MM.1S (cell line): ENCODE measurements at regions not wholly inside any gene's neighbourhood (a gene's known extent, or its start where the extent isn't known, plus 50 kb on each side); places are given as distances from the start of the nearest gene placed in this dataset.

Experiments used
- DNase-seq: peaks from one replicate; pipeline ENCODE4 v3.0.0-alpha.2; 2015
- H2AFZ ChIP-seq: fragments of 300-600 bp; sonication (generic); 2 replicates; pipeline ENCODE4 v1.6.0; 2016; ENCODE audit warnings: antibody characterized with exemption, low read length
- H3F3A ChIP-seq: fragments of 300-600 bp; sonication (generic); 2 replicates; pipeline ENCODE4 v1.6.1; 2016; ENCODE audit warnings: mild to moderate bottlenecking, antibody characterized with exemption, low read length, moderate library complexity, mixed read lengths; ENCODE audit not compliant: insufficient read depth
- H3K27ac ChIP-seq: fragments of 300-600 bp; sonication (generic); 2 replicates; pipeline ENCODE4 v1.5.1; 2016; ENCODE audit warnings: mild to moderate bottlenecking, low read length
- H3K27me3 ChIP-seq: fragments of 300-600 bp; sonication (generic); replicated peaks from 2 replicates; pipeline ENCODE4 v1.6.0; 2016; ENCODE audit warnings: low read length; ENCODE audit not compliant: insufficient read depth
- H3K36me3 ChIP-seq: fragments of 300-600 bp; sonication (generic); replicated peaks from 2 replicates; pipeline ENCODE4 v1.6.1; 2016; ENCODE audit warnings: mild to moderate bottlenecking, low read length, mixed read lengths; ENCODE audit not compliant: insufficient read depth
- H3K4me1 ChIP-seq: fragments of 300-600 bp; sonication (generic); 2 replicates; pipeline ENCODE4 v1.6.1; 2016; ENCODE audit warnings: low read length, mixed read lengths
- H3K4me2 ChIP-seq: fragments of 300-600 bp; sonication (generic); 2 replicates; pipeline ENCODE4 v1.6.0; 2016; ENCODE audit warnings: low read depth, low read length
- H3K4me3 ChIP-seq: fragments of 300-600 bp; sonication (generic); 2 replicates; pipeline ENCODE4 v1.5.1; 2016; ENCODE audit warnings: low read length, mixed read lengths
- H3K79me2 ChIP-seq: fragments of 300-600 bp; sonication (generic); 2 replicates; pipeline ENCODE4 v1.6.1; 2016; ENCODE audit warnings: mixed run types, low read length, mixed read lengths
- H3K9ac ChIP-seq: fragments of 300-600 bp; sonication (generic); 2 replicates; pipeline ENCODE4 v1.6.1; 2016; ENCODE audit warnings: low read length, mixed read lengths
- H3K9me2 ChIP-seq: fragments of 300-600 bp; sonication (generic); replicated peaks from 2 replicates; pipeline ENCODE4 v1.6.1; 2016; ENCODE audit warnings: mild to moderate bottlenecking, low read length, mixed read lengths; ENCODE audit not compliant: insufficient read depth
- H3K9me3 ChIP-seq: fragments of 300-600 bp; sonication (generic); replicated peaks from 2 replicates; pipeline ENCODE4 v1.6.1; 2016; ENCODE audit warnings: mild to moderate bottlenecking, low read length, mixed read lengths; ENCODE audit not compliant: insufficient read depth
- H4K20me1 ChIP-seq: fragments of 300-600 bp; sonication (generic); 2 replicates; pipeline ENCODE4 v1.6.1; 2016; ENCODE audit warnings: mild to moderate bottlenecking, low read length, moderate library complexity, mixed read lengths; ENCODE audit not compliant: insufficient read depth
- CTCF ChIP-seq: fragments of 300-600 bp; sonication (generic); IDR thresholded peaks from 2 replicates; pipeline ENCODE4 v1.5.1; 2016; ENCODE audit warnings: antibody characterized with exemption, low read length, mixed read lengths
- EZH2 ChIP-seq: fragments of 300-600 bp; sonication (generic); optimal IDR thresholded peaks from 2 replicates; pipeline ENCODE3; 2017; ENCODE audit warnings: low read depth, mild to moderate bottlenecking, antibody characterized with exemption, low read length, mixed read lengths
- EZH2phosphoT487 ChIP-seq: fragments of 300-600 bp; sonication (generic); IDR thresholded peaks from 2 replicates; pipeline ENCODE4 v1.6.1; 2018; ENCODE audit warnings: antibody characterized with exemption, low read length

GRCh38 chr14:44112774-44113460, 394.2 kb downstream of the FSCB start:
- Histone ChIP-seq H3K9me3 (no peaks in the 10 kb centered on the region), H3K27ac (no peak overlapping the region), H3K36me3 (no peaks in the 10 kb centered on the region), H3K4me2 (no peak overlapping the region), H4K20me1 (no peaks in the 10 kb centered on the region), H3F3A (no peaks in the 10 kb centered on the region), H2AFZ (no peak overlapping the region), H3K9ac (no peak overlapping the region), H3K27me3 (no peaks in the 10 kb centered on the region), H3K79me2 (no peaks in the 10 kb centered on the region), H3K4me1 (no peaks in the 10 kb centered on the region), H3K4me3 (no peak overlapping the region), H3K9me2 (no peaks in the 10 kb centered on the region)
- no peak for DNase-seq
- no peak for TF ChIP-seq EZH2phosphoT487
- TF ChIP-seq EZH2 = no peak
- no peak for TF ChIP-seq CTCF

- no peak overlapping the region for H3K9ac ChIP-seq
- H3K27me3 ChIP-seq = no peaks in the 10 kb centered on the region
- no peaks in the 10 kb centered on the region for H3K36me3 ChIP-seq
- H3K27ac ChIP-seq = no peak overlapping the region
- H3K4me1 ChIP-seq = no peaks in the 10 kb centered on the region
- H3K79me2 ChIP-seq = no peaks in the 10 kb centered on the region
- no peak overlapping the region for H2AFZ ChIP-seq
- no peak overlapping the region for H3K4me3 ChIP-seq
- H3K9me2 ChIP-seq = no peaks in the 10 kb centered on the region
- no peak for DNase-seq
- no peak overlapping the region for H3K4me2 ChIP-seq
- H4K20me1 ChIP-seq = no peaks in the 10 kb centered on the region
- no peaks in the 10 kb centered on the region for H3F3A ChIP-seq
- no peaks in the 10 kb centered on the region for H3K9me3 ChIP-seq
- TF ChIP-seq EZH2phosphoT487 = no peak
- no peak for TF ChIP-seq EZH2
- TF ChIP-seq CTCF = no peak
These were observed 398.0 kb downstream of the FSCB start for GRCh38 chr14:44109036-44109435.

GRCh38 chr14:44108601-44109000, 398.5 kb downstream of the FSCB start:
- H2AFZ ChIP-seq = no peak overlapping the region
- DNase-seq = no peak
- no peak overlapping the region for H3K4me2 ChIP-seq
- H3K9ac ChIP-seq = no peak overlapping the region
- H3K4me3 ChIP-seq = no peak overlapping the region
- no peaks in the 10 kb centered on the region for H3K27me3 ChIP-seq
- H3F3A ChIP-seq = no peaks in the 10 kb centered on the region
- H3K27ac ChIP-seq = no peak overlapping the region
- H3K9me3 ChIP-seq = no peaks in the 10 kb centered on the region
- H3K4me1 ChIP-seq = no peaks in the 10 kb centered on the region
- no peaks in the 10 kb centered on the region for H3K36me3 ChIP-seq
- no peaks in the 10 kb centered on the region for H3K79me2 ChIP-seq
- TF ChIP-seq EZH2phosphoT487 (no peak), EZH2 (no peak), CTCF (no peak)
- H4K20me1 ChIP-seq = no peaks in the 10 kb centered on the region
- no peaks in the 10 kb centered on the region for H3K9me2 ChIP-seq
